ENCODE measurements at regions not wholly inside any gene's neighbourhood (a gene's known extent, or its start where the extent isn't known, plus 50 kb on each side); places are given as distances from the start of the nearest gene placed in this dataset.

DNA sequence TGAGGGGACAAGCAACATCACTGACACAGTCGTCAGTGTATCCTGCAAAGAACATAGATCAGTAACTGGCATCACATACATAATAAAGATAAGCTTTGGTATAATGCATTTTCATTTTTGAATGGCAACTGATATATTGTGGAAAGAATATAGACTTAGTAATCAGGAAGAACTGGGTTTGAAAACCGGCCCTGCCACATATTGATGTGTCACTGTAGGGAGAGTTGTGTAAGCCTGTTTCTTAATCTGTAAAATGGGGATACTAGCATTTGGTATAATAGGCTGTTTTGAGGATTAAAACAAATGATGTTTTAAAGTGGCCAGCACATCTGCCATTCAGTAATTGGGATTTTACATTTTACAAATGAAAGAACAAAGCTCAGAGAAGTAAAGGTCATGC, 277.8 kb upstream of the CNTNAP5 start:
- Histone ChIP-seq H3K4me1 (ENCODE audit: control insufficient read depth, insufficient read depth, low read length) (no peaks in the 10 kb centered on the region), H2AFZ (ENCODE audit: control insufficient read depth, low read depth, low read length) (no peak overlapping the region), H3K27ac (ENCODE audit: control insufficient read depth, insufficient read depth) (no peak overlapping the region), H3K4me3 (no peak overlapping the region), H3K79me2 (ENCODE audit: control insufficient read depth, insufficient read depth, low read length) (no peaks in the 10 kb centered on the region), H3K9ac (ENCODE audit: control insufficient read depth, insufficient read depth, low read length) (no peak overlapping the region), H3K27me3 (replicated peaks in 1 of 2; ENCODE audit: control insufficient read depth in 2 of 2, insufficient read depth in 2 of 2, low read length in 1 of 2) (no peaks in the 10 kb centered on the region), H4K20me1 (ENCODE audit: control insufficient read depth, insufficient read depth) (no peaks in the 10 kb centered on the region), H3K4me2 (ENCODE audit: control insufficient read depth, insufficient read depth) (no peak overlapping the region), H3K9me3 (replicated peaks; ENCODE audit: control insufficient read depth, insufficient read depth, low read length) (no peaks in the 10 kb centered on the region), H3K36me3 (ENCODE audit: control insufficient read depth in 2 of 2, insufficient read depth in 2 of 2, low read length in 1 of 2) (no peaks in the 10 kb centered on the region)
- intact Hi-C loops (cut with micrococcal nuclease; ENCODE audit: unreplicated experiment) (no loop called here), in situ Hi-C loops (cut with MboI) (no loop called here)
- CTCF ChIA-PET = interaction anchor here (0.9 kb wide), 1 partner anchor 19 kb away, joined by 3 read pairs; no protein-coding TSS in a partner anchor
- RAD21 ChIA-PET (ENCODE audit: unreplicated experiment) = no interaction called here
- SMC1A ChIA-PET (ENCODE audit: uncharacterized antibody, unreplicated experiment) = no interaction called here
- POLR2A ChIA-PET = no interaction called here
- no peak for ATAC-seq
- TF ChIP-seq ASH2L (IDR thresholded peaks at IDR 0.05; ENCODE audit: borderline replicate concordance, low read depth) (no peak), NFIC (IDR thresholded peaks at IDR 0.05; ENCODE audit: low read depth, low read length) (no peak), NR2C2 (IDR thresholded peaks at IDR 0.05; ENCODE audit: borderline replicate concordance, control insufficient read depth, insufficient read length, low read depth) (no peak), POLR2A (IDR thresholded peaks at IDR 0.05; ENCODE audit: low read depth, low read length) (no peak), NR2C1 (IDR thresholded peaks at IDR 0.05) (no peak), CHD4 (IDR thresholded peaks at IDR 0.05) (no peak), YY1 (IDR thresholded peaks at IDR 0.05; ENCODE audit: low read depth, low read length) (no peak), SMARCA5 (IDR thresholded peaks at IDR 0.05) (no peak), TCF7 (IDR thresholded peaks at IDR 0.05; ENCODE audit: borderline replicate concordance) (no peak), ZZZ3 (IDR thresholded peaks at IDR 0.05; ENCODE audit: control insufficient read depth, insufficient read length, low read depth) (no peak), ZNF384 (IDR thresholded peaks at IDR 0.05; ENCODE audit: borderline replicate concordance, low read depth, low read length) (no peak)
- TF ChIP-seq, protein P1, sequence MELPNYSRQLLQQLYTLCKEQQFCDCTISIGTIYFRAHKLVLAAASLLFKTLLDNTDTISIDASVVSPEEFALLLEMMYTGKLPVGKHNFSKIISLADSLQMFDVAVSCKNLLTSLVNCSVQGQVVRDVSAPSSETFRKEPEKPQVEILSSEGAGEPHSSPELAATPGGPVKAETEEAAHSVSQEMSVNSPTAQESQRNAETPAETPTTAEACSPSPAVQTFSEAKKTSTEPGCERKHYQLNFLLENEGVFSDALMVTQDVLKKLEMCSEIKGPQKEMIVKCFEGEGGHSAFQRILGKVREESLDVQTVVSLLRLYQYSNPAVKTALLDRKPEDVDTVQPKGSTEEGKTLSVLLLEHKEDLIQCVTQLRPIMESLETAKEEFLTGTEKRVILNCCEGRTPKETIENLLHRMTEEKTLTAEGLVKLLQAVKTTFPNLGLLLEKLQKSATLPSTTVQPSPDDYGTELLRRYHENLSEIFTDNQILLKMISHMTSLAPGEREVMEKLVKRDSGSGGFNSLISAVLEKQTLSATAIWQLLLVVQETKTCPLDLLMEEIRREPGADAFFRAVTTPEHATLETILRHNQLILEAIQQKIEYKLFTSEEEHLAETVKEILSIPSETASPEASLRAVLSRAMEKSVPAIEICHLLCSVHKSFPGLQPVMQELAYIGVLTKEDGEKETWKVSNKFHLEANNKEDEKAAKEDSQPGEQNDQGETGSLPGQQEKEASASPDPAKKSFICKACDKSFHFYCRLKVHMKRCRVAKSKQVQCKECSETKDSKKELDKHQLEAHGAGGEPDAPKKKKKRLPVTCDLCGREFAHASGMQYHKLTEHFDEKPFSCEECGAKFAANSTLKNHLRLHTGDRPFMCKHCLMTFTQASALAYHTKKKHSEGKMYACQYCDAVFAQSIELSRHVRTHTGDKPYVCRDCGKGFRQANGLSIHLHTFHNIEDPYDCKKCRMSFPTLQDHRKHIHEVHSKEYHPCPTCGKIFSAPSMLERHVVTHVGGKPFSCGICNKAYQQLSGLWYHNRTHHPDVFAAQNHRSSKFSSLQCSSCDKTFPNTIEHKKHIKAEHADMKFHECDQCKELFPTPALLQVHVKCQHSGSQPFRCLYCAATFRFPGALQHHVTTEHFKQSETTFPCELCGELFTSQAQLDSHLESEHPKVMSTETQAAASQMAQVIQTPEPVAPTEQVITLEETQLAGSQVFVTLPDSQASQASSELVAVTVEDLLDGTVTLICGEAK (IDR thresholded peaks at IDR 0.05; ENCODE audit: borderline replicate concordance) = no peak
- TF ChIP-seq, protein P2, sequence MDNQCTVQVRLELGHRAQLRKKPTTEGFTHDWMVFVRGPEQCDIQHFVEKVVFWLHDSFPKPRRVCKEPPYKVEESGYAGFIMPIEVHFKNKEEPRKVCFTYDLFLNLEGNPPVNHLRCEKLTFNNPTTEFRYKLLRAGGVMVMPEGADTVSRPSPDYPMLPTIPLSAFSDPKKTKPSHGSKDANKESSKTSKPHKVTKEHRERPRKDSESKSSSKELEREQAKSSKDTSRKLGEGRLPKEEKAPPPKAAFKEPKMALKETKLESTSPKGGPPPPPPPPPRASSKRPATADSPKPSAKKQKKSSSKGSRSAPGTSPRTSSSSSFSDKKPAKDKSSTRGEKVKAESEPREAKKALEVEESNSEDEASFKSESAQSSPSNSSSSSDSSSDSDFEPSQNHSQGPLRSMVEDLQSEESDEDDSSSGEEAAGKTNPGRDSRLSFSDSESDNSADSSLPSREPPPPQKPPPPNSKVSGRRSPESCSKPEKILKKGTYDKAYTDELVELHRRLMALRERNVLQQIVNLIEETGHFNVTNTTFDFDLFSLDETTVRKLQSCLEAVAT (IDR thresholded peaks at IDR 0.05) = no peak
- TF ChIP-seq, protein P3, sequence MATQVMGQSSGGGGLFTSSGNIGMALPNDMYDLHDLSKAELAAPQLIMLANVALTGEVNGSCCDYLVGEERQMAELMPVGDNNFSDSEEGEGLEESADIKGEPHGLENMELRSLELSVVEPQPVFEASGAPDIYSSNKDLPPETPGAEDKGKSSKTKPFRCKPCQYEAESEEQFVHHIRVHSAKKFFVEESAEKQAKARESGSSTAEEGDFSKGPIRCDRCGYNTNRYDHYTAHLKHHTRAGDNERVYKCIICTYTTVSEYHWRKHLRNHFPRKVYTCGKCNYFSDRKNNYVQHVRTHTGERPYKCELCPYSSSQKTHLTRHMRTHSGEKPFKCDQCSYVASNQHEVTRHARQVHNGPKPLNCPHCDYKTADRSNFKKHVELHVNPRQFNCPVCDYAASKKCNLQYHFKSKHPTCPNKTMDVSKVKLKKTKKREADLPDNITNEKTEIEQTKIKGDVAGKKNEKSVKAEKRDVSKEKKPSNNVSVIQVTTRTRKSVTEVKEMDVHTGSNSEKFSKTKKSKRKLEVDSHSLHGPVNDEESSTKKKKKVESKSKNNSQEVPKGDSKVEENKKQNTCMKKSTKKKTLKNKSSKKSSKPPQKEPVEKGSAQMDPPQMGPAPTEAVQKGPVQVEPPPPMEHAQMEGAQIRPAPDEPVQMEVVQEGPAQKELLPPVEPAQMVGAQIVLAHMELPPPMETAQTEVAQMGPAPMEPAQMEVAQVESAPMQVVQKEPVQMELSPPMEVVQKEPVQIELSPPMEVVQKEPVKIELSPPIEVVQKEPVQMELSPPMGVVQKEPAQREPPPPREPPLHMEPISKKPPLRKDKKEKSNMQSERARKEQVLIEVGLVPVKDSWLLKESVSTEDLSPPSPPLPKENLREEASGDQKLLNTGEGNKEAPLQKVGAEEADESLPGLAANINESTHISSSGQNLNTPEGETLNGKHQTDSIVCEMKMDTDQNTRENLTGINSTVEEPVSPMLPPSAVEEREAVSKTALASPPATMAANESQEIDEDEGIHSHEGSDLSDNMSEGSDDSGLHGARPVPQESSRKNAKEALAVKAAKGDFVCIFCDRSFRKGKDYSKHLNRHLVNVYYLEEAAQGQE (IDR thresholded peaks at IDR 0.05; ENCODE audit: low read depth, low read length) = no peak
- FAIRE-seq = no peak
- no peak for DNase-seq (ENCODE audit: low read depth, low spot score)
- WGBS (ENCODE audit: insufficient coverage, insufficient replicate concordance, low lambda C conversion rate, missing lambda C conversion rate) = 11% methylated on average over 2 of the region's 2 CpGs
- BruUV-seq (replicated peaks) = no TSS peak
